ENCODE measurements at regions not wholly inside any gene's neighbourhood (a gene's known extent, or its start where the extent isn't known, plus 50 kb on each side); places are given as distances from the start of the nearest gene placed in this dataset.

DNA sequence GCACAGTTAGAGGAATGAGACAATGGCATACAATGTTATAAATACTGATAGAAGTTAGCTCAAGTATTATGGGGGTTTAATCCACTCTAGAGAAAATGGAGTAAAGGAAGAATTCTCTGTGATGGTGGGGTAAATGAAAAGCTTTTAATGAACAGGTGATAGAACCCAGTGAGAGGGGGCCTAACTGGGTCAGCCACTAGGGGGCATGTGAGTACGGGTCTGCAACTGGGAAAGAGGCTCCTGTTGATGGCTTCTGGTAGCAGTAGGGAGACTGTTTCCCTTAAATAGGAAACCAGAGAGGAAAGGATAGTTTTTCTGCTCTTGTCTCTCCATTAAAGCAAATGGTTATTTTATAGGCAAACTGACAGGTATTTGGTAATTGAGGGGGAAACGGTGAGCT lies 132.8 kb upstream of the GPR101 start:
- no peaks in the 10 kb centered on the region for H3K4me1 Mint-ChIP-seq
- H3K27ac ChIP-seq (ENCODE audit: low read depth in 1 of 2, low read length in 2 of 2) = no peak overlapping the region
- no peak overlapping the region for H2AFZ ChIP-seq (ENCODE audit: insufficient read depth, low read depth, low read length, poor library complexity, severe bottlenecking)

DNA sequence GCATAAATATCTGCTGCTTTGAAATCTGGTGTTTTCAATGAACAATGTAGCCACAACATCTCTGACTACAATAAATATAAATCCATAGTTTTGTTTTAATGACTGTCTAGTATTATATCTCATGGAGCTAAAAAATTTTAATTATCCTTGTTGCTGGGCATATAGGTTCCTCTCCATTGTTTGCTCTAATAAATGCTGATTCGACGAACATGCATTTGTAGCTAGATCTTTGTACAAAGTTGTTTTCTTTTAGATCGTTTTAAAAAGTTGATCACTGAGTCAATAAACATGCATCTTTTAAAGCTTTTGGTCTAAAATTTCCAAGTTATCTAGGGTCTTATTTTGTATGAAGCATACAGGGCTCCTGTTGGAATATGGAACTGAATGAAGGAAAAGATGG lies 130.5 kb upstream of the GPR101 start:
- H3K27me3 ChIP-seq (ENCODE audit: control insufficient read depth in 2 of 2, insufficient read depth in 2 of 2, low read length in 2 of 2) = peaks cover 0 to 7% of the 10 kb centered on the region in 2 donors
- no peaks in the 10 kb centered on the region for H3K79me2 ChIP-seq (ENCODE audit: insufficient read depth, low read length)
- Mint-ChIP-seq H3K4me3 (no peak overlapping the region), H3K36me3 (no peaks in the 10 kb centered on the region), H3K4me1 (no peaks in the 10 kb centered on the region), H3K27me3 (ENCODE audit: low read depth in 3 of 3) (peaks cover 0 to 7% (median 0%) of the 10 kb centered on the region in 3 donors), H3K27ac (no peak overlapping the region), H3K9me3 (peaks cover 0 to 3% (median 0%) of the 10 kb centered on the region in 7 donors)
- H3K27ac ChIP-seq (ENCODE audit: low read depth in 1 of 2, low read length in 2 of 2) = no peak overlapping the region
- H4K20me1 ChIP-seq (ENCODE audit: insufficient read depth, low read length) = no peaks in the 10 kb centered on the region
- intact Hi-C loops (cut with micrococcal nuclease) = no loop called here
- H3K4me3 ChIP-seq (replicated peaks in 1 of 3; ENCODE audit: low read depth in 2 of 3, low read length in 3 of 3) = no peak overlapping the region
- TF ChIP-seq, protein P1, sequence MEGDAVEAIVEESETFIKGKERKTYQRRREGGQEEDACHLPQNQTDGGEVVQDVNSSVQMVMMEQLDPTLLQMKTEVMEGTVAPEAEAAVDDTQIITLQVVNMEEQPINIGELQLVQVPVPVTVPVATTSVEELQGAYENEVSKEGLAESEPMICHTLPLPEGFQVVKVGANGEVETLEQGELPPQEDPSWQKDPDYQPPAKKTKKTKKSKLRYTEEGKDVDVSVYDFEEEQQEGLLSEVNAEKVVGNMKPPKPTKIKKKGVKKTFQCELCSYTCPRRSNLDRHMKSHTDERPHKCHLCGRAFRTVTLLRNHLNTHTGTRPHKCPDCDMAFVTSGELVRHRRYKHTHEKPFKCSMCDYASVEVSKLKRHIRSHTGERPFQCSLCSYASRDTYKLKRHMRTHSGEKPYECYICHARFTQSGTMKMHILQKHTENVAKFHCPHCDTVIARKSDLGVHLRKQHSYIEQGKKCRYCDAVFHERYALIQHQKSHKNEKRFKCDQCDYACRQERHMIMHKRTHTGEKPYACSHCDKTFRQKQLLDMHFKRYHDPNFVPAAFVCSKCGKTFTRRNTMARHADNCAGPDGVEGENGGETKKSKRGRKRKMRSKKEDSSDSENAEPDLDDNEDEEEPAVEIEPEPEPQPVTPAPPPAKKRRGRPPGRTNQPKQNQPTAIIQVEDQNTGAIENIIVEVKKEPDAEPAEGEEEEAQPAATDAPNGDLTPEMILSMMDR (IDR thresholded peaks at IDR 0.05) = no peak
- no peaks in the 10 kb centered on the region for H3K4me1 ChIP-seq (ENCODE audit: control insufficient read depth in 1 of 2, insufficient read depth in 2 of 2, low read length in 2 of 2)
- no peak overlapping the region for H3K9ac ChIP-seq (ENCODE audit: insufficient read depth, low read length, poor library complexity, severe bottlenecking)
- no peak for DNase-seq
- H2AFZ ChIP-seq (ENCODE audit: insufficient read depth, low read depth, low read length, poor library complexity, severe bottlenecking) = no peak overlapping the region
- no peaks in the 10 kb centered on the region for H3K36me3 ChIP-seq (replicated peaks in 1 of 2; ENCODE audit: control insufficient read depth in 1 of 2, insufficient read depth in 2 of 2, low read length in 2 of 2)
- no CpG with 5 or more reads among the region's 3 CpGs for WGBS (ENCODE audit: insufficient coverage)
- H3K9me3 ChIP-seq (replicated peaks in 1 of 2; ENCODE audit: control insufficient read depth in 1 of 2, insufficient read depth in 1 of 2, low read length in 2 of 2) = no peaks in the 10 kb centered on the region
- H3K4me2 ChIP-seq (replicated peaks; ENCODE audit: extremely low read depth, low read length, poor library complexity, severe bottlenecking) = no peak overlapping the region

More for the DNA sequence above, 132.8 kb upstream of the GPR101 start:
- Histone ChIP-seq H3K9me3 (replicated peaks in 1 of 2; ENCODE audit: control insufficient read depth in 1 of 2, insufficient read depth in 1 of 2, low read length in 2 of 2) (no peaks in the 10 kb centered on the region), H3K9ac (ENCODE audit: insufficient read depth, low read length, poor library complexity, severe bottlenecking) (no peak overlapping the region), H3K79me2 (ENCODE audit: insufficient read depth, low read length) (no peaks in the 10 kb centered on the region), H3K27me3 (ENCODE audit: control insufficient read depth in 2 of 2, insufficient read depth in 2 of 2, low read length in 2 of 2) (peaks cover 0 to 5% of the 10 kb centered on the region in 2 donors), H4K20me1 (ENCODE audit: insufficient read depth, low read length) (no peaks in the 10 kb centered on the region), H3K36me3 (replicated peaks in 1 of 2; ENCODE audit: control insufficient read depth in 1 of 2, insufficient read depth in 2 of 2, low read length in 2 of 2) (no peaks in the 10 kb centered on the region), H3K4me1 (ENCODE audit: control insufficient read depth in 1 of 2, insufficient read depth in 2 of 2, low read length in 2 of 2) (no peaks in the 10 kb centered on the region), H3K4me2 (replicated peaks; ENCODE audit: extremely low read depth, low read length, poor library complexity, severe bottlenecking) (no peak overlapping the region), H3K4me3 (replicated peaks in 1 of 3; ENCODE audit: low read depth in 2 of 3, low read length in 3 of 3) (no peak overlapping the region)
- Mint-ChIP-seq H3K27ac (no peak overlapping the region), H3K4me3 (no peak overlapping the region), H3K27me3 (ENCODE audit: low read depth in 3 of 3) (peaks cover 0 to 7% (median 5%) of the 10 kb centered on the region in 3 donors), H3K36me3 (no peaks in the 10 kb centered on the region), H3K9me3 (peaks cover 0 to 3% (median 0%) of the 10 kb centered on the region in 7 donors)
- WGBS (ENCODE audit: insufficient coverage) = 17% methylated on average over 1 of the region's 2 CpGs
- TF ChIP-seq, protein P1 (IDR thresholded peaks at IDR 0.05) = no peak
- no peak for DNase-seq
- intact Hi-C loops (cut with micrococcal nuclease) = no loop called here
